ENCODE measurements at regions not wholly inside any gene's neighbourhood (a gene's known extent, or its start where the extent isn't known, plus 50 kb on each side); places are given as distances from the start of the nearest gene placed in this dataset.

DNA sequence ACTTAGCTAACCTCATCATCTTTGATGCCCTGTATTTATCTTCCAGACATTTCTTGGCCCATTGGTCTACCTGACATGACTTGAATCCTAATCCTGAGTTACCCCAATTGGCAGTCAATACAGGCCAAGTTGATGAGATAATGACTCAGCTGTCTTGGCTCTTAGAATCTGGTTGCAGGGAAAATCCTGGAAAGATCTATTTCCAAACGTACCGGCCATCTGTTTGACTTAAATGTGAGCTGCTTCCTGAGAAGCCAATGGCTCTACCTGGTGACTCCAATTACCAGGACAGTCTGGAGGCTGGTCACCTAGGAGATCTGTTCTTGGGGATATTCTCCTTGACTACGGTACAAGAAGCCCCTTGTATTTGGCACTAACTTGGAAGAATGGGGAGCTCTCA is 475.2 kb upstream of the BRINP1 start:
- ChIA-PET CTCF (interaction anchor here (1.0 kb wide), 1 partner anchor 10 kb away, joined by 3 read pairs; no protein-coding TSS in a partner anchor), POLR2A (interaction anchor here (0.6 kb wide), 1 partner anchor 12 kb away, joined by 3 read pairs; no protein-coding TSS in a partner anchor)
- Histone ChIP-seq H3K27ac (ENCODE audit: extremely low read depth, low read depth, low read length) (no peak overlapping the region), H3K36me3 (ENCODE audit: control insufficient read depth in 2 of 2, insufficient read depth in 1 of 2, low read length in 2 of 2) (no peaks in the 10 kb centered on the region), H3K9me3 (ENCODE audit: control insufficient read depth, insufficient read depth, low read depth, low read length) (no peaks in the 10 kb centered on the region), H3K4me3 (ENCODE audit: low read depth, low read length) (no peak overlapping the region), H3K4me1 (ENCODE audit: control insufficient read depth, insufficient read depth, low read length) (no peaks in the 10 kb centered on the region)
- TF ChIP-seq ZNF596 (tag by site-specific recombination; IDR thresholded peaks at IDR 0.05) (no peak), ZNF302 (tag by site-specific recombination; IDR thresholded peaks at IDR 0.05; ENCODE audit: low read depth) (no peak), ZNF629 (tag by site-specific recombination; IDR thresholded peaks at IDR 0.05) (no peak), ZNF548 (tag by site-specific recombination; IDR thresholded peaks at IDR 0.05) (no peak), ZNF560 (tag by site-specific recombination; IDR thresholded peaks at IDR 0.05; ENCODE audit: borderline replicate concordance) (no peak), TCF7L2 (IDR thresholded peaks at IDR 0.05; ENCODE audit: borderline replicate concordance, low read depth, low read length) (no peak), ZBTB7A (tag by site-specific recombination; IDR thresholded peaks at IDR 0.05; ENCODE audit: low read depth) (no peak), ZNF366 (tag by site-specific recombination; conservative IDR thresholded peaks at IDR 0.05) (no peak), ZNF768 (tag by site-specific recombination; IDR thresholded peaks at IDR 0.05) (no peak), ZNF610 (tag by site-specific recombination; IDR thresholded peaks at IDR 0.05; ENCODE audit: borderline replicate concordance) (no peak)
- TF ChIP-seq, protein P1, sequence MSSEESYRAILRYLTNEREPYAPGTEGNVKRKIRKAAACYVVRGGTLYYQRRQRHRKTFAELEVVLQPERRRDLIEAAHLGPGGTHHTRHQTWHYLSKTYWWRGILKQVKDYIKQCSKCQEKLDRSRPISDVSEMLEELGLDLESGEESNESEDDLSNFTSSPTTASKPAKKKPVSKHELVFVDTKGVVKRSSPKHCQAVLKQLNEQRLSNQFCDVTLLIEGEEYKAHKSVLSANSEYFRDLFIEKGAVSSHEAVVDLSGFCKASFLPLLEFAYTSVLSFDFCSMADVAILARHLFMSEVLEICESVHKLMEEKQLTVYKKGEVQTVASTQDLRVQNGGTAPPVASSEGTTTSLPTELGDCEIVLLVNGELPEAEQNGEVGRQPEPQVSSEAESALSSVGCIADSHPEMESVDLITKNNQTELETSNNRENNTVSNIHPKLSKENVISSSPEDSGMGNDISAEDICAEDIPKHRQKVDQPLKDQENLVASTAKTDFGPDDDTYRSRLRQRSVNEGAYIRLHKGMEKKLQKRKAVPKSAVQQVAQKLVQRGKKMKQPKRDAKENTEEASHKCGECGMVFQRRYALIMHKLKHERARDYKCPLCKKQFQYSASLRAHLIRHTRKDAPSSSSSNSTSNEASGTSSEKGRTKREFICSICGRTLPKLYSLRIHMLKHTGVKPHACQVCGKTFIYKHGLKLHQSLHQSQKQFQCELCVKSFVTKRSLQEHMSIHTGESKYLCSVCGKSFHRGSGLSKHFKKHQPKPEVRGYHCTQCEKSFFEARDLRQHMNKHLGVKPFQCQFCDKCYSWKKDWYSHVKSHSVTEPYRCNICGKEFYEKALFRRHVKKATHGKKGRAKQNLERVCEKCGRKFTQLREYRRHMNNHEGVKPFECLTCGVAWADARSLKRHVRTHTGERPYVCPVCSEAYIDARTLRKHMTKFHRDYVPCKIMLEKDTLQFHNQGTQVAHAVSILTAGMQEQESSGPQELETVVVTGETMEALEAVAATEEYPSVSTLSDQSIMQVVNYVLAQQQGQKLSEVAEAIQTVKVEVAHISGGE (tag by site-specific recombination; conservative IDR thresholded peaks at IDR 0.05; ENCODE audit: low read depth): no peak

DNA sequence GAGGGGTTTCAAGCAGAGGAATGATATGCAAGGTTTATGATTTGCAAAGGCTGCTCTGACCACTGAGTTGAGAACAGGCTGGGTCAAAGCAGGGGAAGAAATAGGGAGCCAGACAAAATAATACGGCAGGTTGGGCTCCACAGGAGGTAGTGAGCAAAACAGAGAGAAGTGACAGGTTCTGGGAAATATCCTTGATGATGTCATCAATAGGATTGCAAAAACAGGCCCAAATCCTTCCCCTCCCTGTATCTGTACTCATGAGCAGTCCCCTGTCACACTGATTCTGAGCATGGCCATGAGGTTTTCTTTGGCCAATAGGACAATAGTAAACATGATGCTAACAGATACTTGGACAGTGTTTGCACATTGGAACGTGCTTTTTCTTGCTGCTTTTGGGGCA is 471.8 kb upstream of the BRINP1 start:
- Histone ChIP-seq H3K27ac (ENCODE audit: extremely low read depth, low read depth, low read length) (no peak overlapping the region), H3K9me3 (ENCODE audit: control insufficient read depth, insufficient read depth, low read depth, low read length) (no peaks in the 10 kb centered on the region), H3K4me1 (ENCODE audit: control insufficient read depth, insufficient read depth, low read length) (no peaks in the 10 kb centered on the region), H3K4me3 (ENCODE audit: low read depth, low read length) (no peak overlapping the region), H3K36me3 (ENCODE audit: control insufficient read depth in 2 of 2, insufficient read depth in 1 of 2, low read length in 2 of 2) (no peaks in the 10 kb centered on the region)
- ChIA-PET CTCF (no interaction called here), POLR2A (no interaction called here)
- TF ChIP-seq, protein P2, sequence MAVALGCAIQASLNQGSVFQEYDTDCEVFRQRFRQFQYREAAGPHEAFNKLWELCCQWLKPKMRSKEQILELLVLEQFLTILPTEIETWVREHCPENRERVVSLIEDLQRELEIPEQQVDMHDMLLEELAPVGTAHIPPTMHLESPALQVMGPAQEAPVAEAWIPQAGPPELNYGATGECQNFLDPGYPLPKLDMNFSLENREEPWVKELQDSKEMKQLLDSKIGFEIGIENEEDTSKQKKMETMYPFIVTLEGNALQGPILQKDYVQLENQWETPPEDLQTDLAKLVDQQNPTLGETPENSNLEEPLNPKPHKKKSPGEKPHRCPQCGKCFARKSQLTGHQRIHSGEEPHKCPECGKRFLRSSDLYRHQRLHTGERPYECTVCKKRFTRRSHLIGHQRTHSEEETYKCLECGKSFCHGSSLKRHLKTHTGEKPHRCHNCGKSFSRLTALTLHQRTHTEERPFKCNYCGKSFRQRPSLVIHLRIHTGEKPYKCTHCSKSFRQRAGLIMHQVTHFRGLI (tag by site-specific recombination; IDR thresholded peaks at IDR 0.05): 0 out of 2 replicates have a peak, but pooled peaks have one; percentile 16
- TF ChIP-seq SCRT2 (tag by site-specific recombination; IDR thresholded peaks at IDR 0.05): no peak

DNA sequence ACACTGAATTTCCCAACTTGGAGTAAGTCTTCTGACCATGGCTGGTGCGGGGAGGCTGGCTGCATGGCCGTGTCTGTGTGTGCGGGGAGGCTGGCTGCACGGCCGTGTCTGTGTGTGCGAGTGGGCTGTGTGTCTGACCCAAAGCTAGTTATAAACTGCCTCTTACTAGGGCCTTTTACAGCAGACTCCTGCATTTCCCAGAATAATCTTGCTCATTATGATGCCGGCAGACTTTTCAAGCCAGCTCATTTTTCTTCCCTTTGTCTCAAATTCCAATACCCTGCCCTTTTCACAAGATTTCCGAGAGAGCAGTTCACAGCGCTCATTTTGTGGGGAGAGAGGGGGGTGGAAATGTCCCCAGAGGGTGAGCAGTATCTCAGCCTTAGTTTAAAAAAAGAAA is 470.7 kb upstream of the BRINP1 start:
- Histone ChIP-seq H3K4me3 (ENCODE audit: low read depth, low read length) (no peak overlapping the region), H3K36me3 (ENCODE audit: control insufficient read depth in 2 of 2, insufficient read depth in 1 of 2, low read length in 2 of 2) (no peaks in the 10 kb centered on the region), H3K4me1 (ENCODE audit: control insufficient read depth, insufficient read depth, low read length) (no peaks in the 10 kb centered on the region), H3K9me3 (ENCODE audit: control insufficient read depth, insufficient read depth, low read depth, low read length) (no peaks in the 10 kb centered on the region), H3K27ac (ENCODE audit: extremely low read depth, low read depth, low read length) (no peak overlapping the region)
- CTCF ChIA-PET: interaction anchor here (0.6 kb wide), 1 partner anchor 127 kb away, joined by 3 read pairs; no protein-coding TSS in a partner anchor
- POLR2A ChIA-PET: no interaction called here
- TF ChIP-seq, protein P3, sequence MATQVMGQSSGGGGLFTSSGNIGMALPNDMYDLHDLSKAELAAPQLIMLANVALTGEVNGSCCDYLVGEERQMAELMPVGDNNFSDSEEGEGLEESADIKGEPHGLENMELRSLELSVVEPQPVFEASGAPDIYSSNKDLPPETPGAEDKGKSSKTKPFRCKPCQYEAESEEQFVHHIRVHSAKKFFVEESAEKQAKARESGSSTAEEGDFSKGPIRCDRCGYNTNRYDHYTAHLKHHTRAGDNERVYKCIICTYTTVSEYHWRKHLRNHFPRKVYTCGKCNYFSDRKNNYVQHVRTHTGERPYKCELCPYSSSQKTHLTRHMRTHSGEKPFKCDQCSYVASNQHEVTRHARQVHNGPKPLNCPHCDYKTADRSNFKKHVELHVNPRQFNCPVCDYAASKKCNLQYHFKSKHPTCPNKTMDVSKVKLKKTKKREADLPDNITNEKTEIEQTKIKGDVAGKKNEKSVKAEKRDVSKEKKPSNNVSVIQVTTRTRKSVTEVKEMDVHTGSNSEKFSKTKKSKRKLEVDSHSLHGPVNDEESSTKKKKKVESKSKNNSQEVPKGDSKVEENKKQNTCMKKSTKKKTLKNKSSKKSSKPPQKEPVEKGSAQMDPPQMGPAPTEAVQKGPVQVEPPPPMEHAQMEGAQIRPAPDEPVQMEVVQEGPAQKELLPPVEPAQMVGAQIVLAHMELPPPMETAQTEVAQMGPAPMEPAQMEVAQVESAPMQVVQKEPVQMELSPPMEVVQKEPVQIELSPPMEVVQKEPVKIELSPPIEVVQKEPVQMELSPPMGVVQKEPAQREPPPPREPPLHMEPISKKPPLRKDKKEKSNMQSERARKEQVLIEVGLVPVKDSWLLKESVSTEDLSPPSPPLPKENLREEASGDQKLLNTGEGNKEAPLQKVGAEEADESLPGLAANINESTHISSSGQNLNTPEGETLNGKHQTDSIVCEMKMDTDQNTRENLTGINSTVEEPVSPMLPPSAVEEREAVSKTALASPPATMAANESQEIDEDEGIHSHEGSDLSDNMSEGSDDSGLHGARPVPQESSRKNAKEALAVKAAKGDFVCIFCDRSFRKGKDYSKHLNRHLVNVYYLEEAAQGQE (tag by site-specific recombination; IDR thresholded peaks at IDR 0.05): no peak

Data from HEK293 (cell line).